IMR-90 (cell line): ENCODE measurements at regions not wholly inside any gene's neighbourhood (a gene's known extent, or its start where the extent isn't known, plus 50 kb on each side); places are given as distances from the start of the nearest gene placed in this dataset.

Source experiments
- ATAC-seq: fragments of 200-7000 bp; cut with Tn5 transposase; 2 replicates; pipeline ENCODE4 v1.9.1; 2020; ENCODE audit warnings: low read depth, mild to moderate bottlenecking, moderate library complexity
- BruUV-seq: library from RNA; stranded (reverse); fragments of 400-500 nt; replicated peaks from 2 replicates; lab custom pipeline; 2021; lab: Mats Ljungman, UMichigan
- CTCF ChIA-PET: fragments of 300-600 bp; formaldehyde crosslinking; extraction: SDS; loops from one replicate; lab custom pipeline; 2021; ENCODE audit warnings: antibody characterized with exemption; lab: Yijun Ruan, JAX
- POLR2A ChIA-PET: fragments of 300-600 bp; sonication (Branson Sonifier 250); formaldehyde crosslinking; loops from one replicate; lab custom pipeline; 2022; ENCODE audit warnings: antibody characterized with exemption; ENCODE audit not compliant: unreplicated experiment; lab: Charles Lee
- DNase-seq: peaks from one replicate; pipeline ENCODE4 v3.0.0; 2013
- H2AFZ ChIP-seq: replicated peaks from 2 replicates; pipeline ENCODE3; 2013; ENCODE audit warnings: low read length, mild to moderate bottlenecking; ENCODE audit not compliant: poor library complexity
- H2AK5ac ChIP-seq: 2 replicates; pipeline ENCODE4 v1.6.1; 2013; ENCODE audit warnings: low read depth, low read length, inconsistent platforms
- H2AK9ac ChIP-seq: replicated peaks from 2 replicates; pipeline ENCODE3; 2013; ENCODE audit warnings: mild to moderate bottlenecking, low read depth, low read length, moderate library complexity; ENCODE audit not compliant: poor library complexity
- H2BK120ac ChIP-seq: 2 replicates; pipeline ENCODE4 v1.6.1; 2013; ENCODE audit warnings: low read depth, low read length, inconsistent platforms
- H2BK15ac ChIP-seq: 3 replicates; pipeline ENCODE4 v1.6.1; 2013; ENCODE audit warnings: low read depth, low read length, inconsistent platforms
- H2BK20ac ChIP-seq: 2 replicates; pipeline ENCODE4 v1.6.1; 2013; ENCODE audit warnings: low read depth, mild to moderate bottlenecking, inconsistent platforms, low read length, moderate library complexity
- H2BK5ac ChIP-seq: 2 replicates; pipeline ENCODE4 v1.6.1; 2013; ENCODE audit warnings: mild to moderate bottlenecking, low read depth, low read length, inconsistent platforms; ENCODE audit not compliant: poor library complexity, severe bottlenecking
- H3K14ac ChIP-seq: replicated peaks from 2 replicates; pipeline ENCODE4 v1.6.1; 2013; ENCODE audit warnings: low read depth, low read length, inconsistent platforms
- H3K18ac ChIP-seq: 2 replicates; pipeline ENCODE4 v1.6.1; 2013; ENCODE audit warnings: low read depth, low read length, control low read depth
- H3K23ac ChIP-seq: 2 replicates; pipeline ENCODE4 v1.6.1; 2013; ENCODE audit warnings: low read depth, low read length, inconsistent platforms
- H3K27ac ChIP-seq: 2 replicates; pipeline ENCODE4 v1.5.1; 2013; ENCODE audit warnings: mild to moderate bottlenecking, control low read depth, low read length; ENCODE audit not compliant: insufficient read depth
- H3K27me3 ChIP-seq: 2 replicates; pipeline ENCODE4 v1.6.1; 2013; ENCODE audit warnings: low read length; ENCODE audit not compliant: control insufficient read depth, insufficient read depth
- H3K36me3 ChIP-seq: 2 replicates; pipeline ENCODE4 v1.6.1; 2013; ENCODE audit warnings: low read length, mixed read lengths; ENCODE audit not compliant: control insufficient read depth, insufficient read depth
- H3K4ac ChIP-seq: 2 replicates; pipeline ENCODE4 v1.6.1; 2013; ENCODE audit warnings: low read depth, low read length, inconsistent platforms
- H3K4me1 ChIP-seq: 2 replicates; pipeline ENCODE4 v1.6.1; 2013; ENCODE audit warnings: low read length, mixed read lengths; ENCODE audit not compliant: control insufficient read depth, insufficient read depth
- H3K4me2 ChIP-seq: 2 replicates; pipeline ENCODE4 v1.6.1; 2013; ENCODE audit warnings: low read depth, mild to moderate bottlenecking, control low read depth, low read length, moderate library complexity
- H3K4me3 ChIP-seq: 2 replicates; pipeline ENCODE4 v1.5.1; 2013; ENCODE audit warnings: low read depth, mild to moderate bottlenecking, control low read depth, low read length, moderate library complexity; ENCODE audit not compliant: insufficient read depth
- H3K56ac ChIP-seq: 2 replicates; pipeline ENCODE4 v1.6.1; 2013; ENCODE audit warnings: low read length, inconsistent platforms; ENCODE audit not compliant: insufficient read depth; ENCODE audit errors: extremely low read depth
- H3K79me1 ChIP-seq, 2 experiments: 2 replicates each; pipeline ENCODE4 v1.6.1; 2013; ENCODE audit warnings: low read length in 2 of 2, inconsistent platforms in 1 of 2, low read depth in 1 of 2
- H3K9ac ChIP-seq: 2 replicates; pipeline ENCODE4 v1.6.1; 2013; ENCODE audit warnings: low read depth, low read length, control low read depth
- H3K9me1 ChIP-seq: 2 replicates; pipeline ENCODE4 v1.6.1; 2013; ENCODE audit warnings: low read length, inconsistent platforms; ENCODE audit not compliant: insufficient read depth
- H3K9me3 ChIP-seq: 2 replicates; pipeline ENCODE4 v1.6.1; 2013; ENCODE audit warnings: low read length; ENCODE audit not compliant: control insufficient read depth, insufficient read depth
- H4K20me1 ChIP-seq: 2 replicates; pipeline ENCODE4 v1.6.1; 2013; ENCODE audit warnings: low read length, inconsistent platforms; ENCODE audit not compliant: insufficient read depth
- H4K5ac ChIP-seq: 2 replicates; pipeline ENCODE4 v1.6.1; 2013; ENCODE audit warnings: mild to moderate bottlenecking, low read depth, low read length, control low read depth
- H4K8ac ChIP-seq, 2 experiments: 2 replicates each; pipeline ENCODE4 v1.6.1; 2013; ENCODE audit warnings: low read depth in 2 of 2, low read length in 2 of 2, control low read depth in 1 of 2, inconsistent platforms in 1 of 2
- H4K91ac ChIP-seq: 2 replicates; pipeline ENCODE4 v1.6.1; 2013; ENCODE audit warnings: low read depth, low read length, inconsistent platforms; ENCODE audit not compliant: insufficient read depth
- BHLHE40 ChIP-seq: fragments of 150-350 bp; IDR thresholded peaks from 2 replicates; pipeline ENCODE4 v1.6.1; 2016; ENCODE audit warnings: mild to moderate bottlenecking, low read depth, low read length
- CEBPB ChIP-seq: IDR thresholded peaks from 2 replicates; pipeline ENCODE4 v1.6.1; 2012; ENCODE audit warnings: low read depth, low read length, improper control_type of control experiment
- CHD1 ChIP-seq: IDR thresholded peaks from 2 replicates; pipeline ENCODE4 v1.6.1; 2012; ENCODE audit warnings: low read depth, low read length, improper control_type of control experiment
- FOS ChIP-seq: fragments of 150-350 bp; IDR thresholded peaks from 2 replicates; pipeline ENCODE4 v1.6.1; 2016; ENCODE audit warnings: low read depth, low read length
- MAZ ChIP-seq: IDR thresholded peaks from 2 replicates; pipeline ENCODE4 v1.6.1; 2012; ENCODE audit warnings: low read depth, mild to moderate bottlenecking, low read length, improper control_type of control experiment, moderate library complexity, borderline replicate concordance
- MXI1 ChIP-seq: IDR thresholded peaks from 2 replicates; pipeline ENCODE4 v1.6.1; 2012; ENCODE audit warnings: low read depth, mild to moderate bottlenecking, low read length, moderate library complexity, borderline replicate concordance
- NFE2L2 ChIP-seq: fragments of 150-350 bp; IDR thresholded peaks from 2 replicates; pipeline ENCODE4 v1.6.1; 2016; ENCODE audit warnings: low read depth, mild to moderate bottlenecking, low read length
- POLR2A ChIP-seq: IDR thresholded peaks from 2 replicates; pipeline ENCODE4 v1.6.1; 2012; ENCODE audit warnings: mild to moderate bottlenecking, low read depth, low read length
- RAD21 ChIP-seq: IDR thresholded peaks from 2 replicates; pipeline ENCODE4 v1.6.1; 2012; ENCODE audit warnings: low read length, improper control_type of control experiment
- RCOR1 ChIP-seq: IDR thresholded peaks from 2 replicates; pipeline ENCODE4 v1.6.1; 2012; ENCODE audit warnings: mild to moderate bottlenecking, low read length, improper control_type of control experiment; ENCODE audit not compliant: insufficient replicate concordance
- RFX5 ChIP-seq: IDR thresholded peaks from 2 replicates; pipeline ENCODE4 v1.8.0; 2012; ENCODE audit warnings: low read depth, mild to moderate bottlenecking, low read length, moderate library complexity
- SMC3 ChIP-seq: fragments of 150-350 bp; IDR thresholded peaks from 2 replicates; pipeline ENCODE4 v1.6.1; 2016; ENCODE audit warnings: low read depth, mild to moderate bottlenecking, antibody characterized with exemption, low read length, moderate library complexity
- WGBS, 2 experiments: methylation state at CpG; one replicate each; pipeline versions ENCODE4 v1.1.5 to v1.1.7; 2013; ENCODE audit warnings: missing lambda C conversion rate in 2 of 2; ENCODE audit not compliant: insufficient read length in 1 of 2; ENCODE audit errors: extremely low coverage in 2 of 2; 5-methylcytosine and 5-hydroxymethylcytosine counted together
- dilution Hi-C: fragments of 300-500 bp; cut with HindIII; formaldehyde crosslinking; loops from one replicate; pipeline ENCODE4 v1.14.3; 2018; ENCODE audit warnings: low sequenced_read_pairs; ENCODE audit not compliant: unreplicated experiment
- in situ Hi-C: fragments of 300-500 bp; cut with MboI; formaldehyde crosslinking; loops from 3 replicates; pipeline ENCODE4 v1.14.3; 2019; ENCODE audit warnings: low sequenced_read_pairs, inconsistent platforms, mixed read lengths
- intact Hi-C: fragments of 100-400 bp; cut with micrococcal nuclease; formaldehyde crosslinking; loops from 2 replicates; pipeline ENCODE4 v1.10.0; 2022
- TF ChIP-seq, protein P1 (sequence below): fragments of 150-350 bp; IDR thresholded peaks from 2 replicates; pipeline ENCODE4 v1.6.1; 2016; ENCODE audit warnings: low read depth, mild to moderate bottlenecking, low read length, moderate library complexity, borderline replicate concordance
- TF ChIP-seq, protein P2 (sequence below): fragments of 150-350 bp; IDR thresholded peaks from 2 replicates; pipeline ENCODE4 v1.6.1; 2017; ENCODE audit warnings: mild to moderate bottlenecking, antibody characterized with exemption, low read length, low read depth
- TF ChIP-seq, protein P3 (sequence below): conservative IDR thresholded peaks from 2 replicates; pipeline ENCODE4 v1.5.1; 2012; ENCODE audit warnings: mild to moderate bottlenecking, low read depth, low read length, improper control_type of control experiment

DNA sequence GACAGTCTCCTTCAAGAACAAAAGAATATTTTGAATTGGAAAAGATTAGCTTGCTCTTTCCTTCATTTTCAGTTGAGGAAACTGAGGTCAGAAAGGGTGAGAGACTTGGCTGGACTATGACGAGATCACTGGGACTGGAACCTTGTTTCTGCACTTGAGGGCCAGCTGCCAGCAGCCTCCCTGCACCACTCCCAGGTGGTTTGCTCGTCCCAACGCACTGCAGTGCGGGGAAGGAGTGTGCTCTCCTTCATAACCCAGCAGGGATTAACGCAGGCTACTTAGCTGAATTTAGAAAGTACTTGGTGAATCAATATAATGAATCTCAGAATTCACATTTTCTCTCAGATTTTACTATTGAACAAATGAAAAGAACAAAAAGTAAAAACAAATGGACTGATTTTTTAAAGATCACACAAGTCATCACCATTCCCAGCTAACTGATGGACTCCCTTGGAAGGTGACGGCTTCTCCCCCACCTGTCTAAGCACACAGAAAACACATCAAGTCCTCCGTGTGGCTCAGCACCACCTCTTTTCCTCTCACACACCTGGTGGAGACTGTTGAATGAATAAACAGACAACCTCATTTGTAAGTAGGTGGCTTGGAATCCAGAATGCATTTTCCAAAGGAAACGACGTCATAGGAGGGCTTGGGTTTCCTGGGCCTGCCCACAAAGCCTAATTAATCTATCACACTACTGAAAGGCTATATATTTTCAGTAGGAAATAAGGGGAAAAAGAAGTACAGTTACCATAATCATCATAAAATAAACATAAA is 121.0 kb downstream of the QRSL1 start:
- H4K5ac ChIP-seq: no peak overlapping the region
- H3K18ac ChIP-seq: no peak overlapping the region
- H2BK5ac ChIP-seq: no peak overlapping the region
- H3K27ac ChIP-seq: no peak overlapping the region; the same call in 1 of the 2 replicates
- in situ Hi-C loops (no loop called here), dilution Hi-C loops (no loop called here), intact Hi-C loops (no loop called here)
- no peak overlapping the region for H3K4me3 ChIP-seq
- no peak for ATAC-seq
- H4K20me1 ChIP-seq: no peaks in the 10 kb centered on the region
- H3K9me1 ChIP-seq: no peaks in the 10 kb centered on the region; the same call in 1 of the 2 replicates
- H3K23ac ChIP-seq: no peak overlapping the region
- no peak overlapping the region for H3K14ac ChIP-seq
- no peak overlapping the region for H3K4ac ChIP-seq
- peak overlapping the region; percentile 53 for H2AFZ ChIP-seq
- H2BK120ac ChIP-seq: no peak overlapping the region
- POLR2A ChIA-PET: no interaction called here
- no peaks in the 10 kb centered on the region for H3K9me3 ChIP-seq
- no TSS peak for BruUV-seq
- H2BK20ac ChIP-seq: no peak overlapping the region
- H2BK15ac ChIP-seq: no peak overlapping the region
- H3K4me2 ChIP-seq: no peak overlapping the region
- DNase-seq: no peak
- no peak overlapping the region for H3K9ac ChIP-seq
- H3K27me3 ChIP-seq: 0 out of 2 replicates have a peak, but pooled peaks cover 1% of the 10 kb centered on the region
- no peak overlapping the region for H3K56ac ChIP-seq
- no CpG with 5 or more reads among the region's 9 CpGs for WGBS, 2 experiments
- H3K79me1 ChIP-seq: no peaks in the 10 kb centered on the region
- no peaks in the 10 kb centered on the region for H3K36me3 ChIP-seq
- H4K8ac ChIP-seq: peak overlapping the region in 1 of 2 experiments; percentile 60; a peak in 1 of 4 replicates
- CTCF ChIA-PET: no interaction called here
- no peak overlapping the region for H2AK5ac ChIP-seq
- no peak overlapping the region for H2AK9ac ChIP-seq
- no peaks in the 10 kb centered on the region; the same call in 1 of the 2 replicates for H3K4me1 ChIP-seq
- peak overlapping the region; percentile 41; the same call in 1 of the 2 replicates for H4K91ac ChIP-seq
- TF ChIP-seq MAZ: no peak
- TF ChIP-seq BHLHE40: no peak
- no peak for TF ChIP-seq NFE2L2
- no peak for TF ChIP-seq SMC3
- TF ChIP-seq, protein P1, sequence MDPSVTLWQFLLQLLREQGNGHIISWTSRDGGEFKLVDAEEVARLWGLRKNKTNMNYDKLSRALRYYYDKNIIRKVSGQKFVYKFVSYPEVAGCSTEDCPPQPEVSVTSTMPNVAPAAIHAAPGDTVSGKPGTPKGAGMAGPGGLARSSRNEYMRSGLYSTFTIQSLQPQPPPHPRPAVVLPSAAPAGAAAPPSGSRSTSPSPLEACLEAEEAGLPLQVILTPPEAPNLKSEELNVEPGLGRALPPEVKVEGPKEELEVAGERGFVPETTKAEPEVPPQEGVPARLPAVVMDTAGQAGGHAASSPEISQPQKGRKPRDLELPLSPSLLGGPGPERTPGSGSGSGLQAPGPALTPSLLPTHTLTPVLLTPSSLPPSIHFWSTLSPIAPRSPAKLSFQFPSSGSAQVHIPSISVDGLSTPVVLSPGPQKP: no peak
- no peak for TF ChIP-seq POLR2A
- TF ChIP-seq RCOR1: no peak
- TF ChIP-seq, protein P2, sequence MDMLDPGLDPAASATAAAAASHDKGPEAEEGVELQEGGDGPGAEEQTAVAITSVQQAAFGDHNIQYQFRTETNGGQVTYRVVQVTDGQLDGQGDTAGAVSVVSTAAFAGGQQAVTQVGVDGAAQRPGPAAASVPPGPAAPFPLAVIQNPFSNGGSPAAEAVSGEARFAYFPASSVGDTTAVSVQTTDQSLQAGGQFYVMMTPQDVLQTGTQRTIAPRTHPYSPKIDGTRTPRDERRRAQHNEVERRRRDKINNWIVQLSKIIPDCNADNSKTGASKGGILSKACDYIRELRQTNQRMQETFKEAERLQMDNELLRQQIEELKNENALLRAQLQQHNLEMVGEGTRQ: no peak
- no peak for TF ChIP-seq FOS
- no peak for TF ChIP-seq MXI1
- no peak for TF ChIP-seq RAD21
- no peak for TF ChIP-seq CEBPB
- TF ChIP-seq, protein P3, sequence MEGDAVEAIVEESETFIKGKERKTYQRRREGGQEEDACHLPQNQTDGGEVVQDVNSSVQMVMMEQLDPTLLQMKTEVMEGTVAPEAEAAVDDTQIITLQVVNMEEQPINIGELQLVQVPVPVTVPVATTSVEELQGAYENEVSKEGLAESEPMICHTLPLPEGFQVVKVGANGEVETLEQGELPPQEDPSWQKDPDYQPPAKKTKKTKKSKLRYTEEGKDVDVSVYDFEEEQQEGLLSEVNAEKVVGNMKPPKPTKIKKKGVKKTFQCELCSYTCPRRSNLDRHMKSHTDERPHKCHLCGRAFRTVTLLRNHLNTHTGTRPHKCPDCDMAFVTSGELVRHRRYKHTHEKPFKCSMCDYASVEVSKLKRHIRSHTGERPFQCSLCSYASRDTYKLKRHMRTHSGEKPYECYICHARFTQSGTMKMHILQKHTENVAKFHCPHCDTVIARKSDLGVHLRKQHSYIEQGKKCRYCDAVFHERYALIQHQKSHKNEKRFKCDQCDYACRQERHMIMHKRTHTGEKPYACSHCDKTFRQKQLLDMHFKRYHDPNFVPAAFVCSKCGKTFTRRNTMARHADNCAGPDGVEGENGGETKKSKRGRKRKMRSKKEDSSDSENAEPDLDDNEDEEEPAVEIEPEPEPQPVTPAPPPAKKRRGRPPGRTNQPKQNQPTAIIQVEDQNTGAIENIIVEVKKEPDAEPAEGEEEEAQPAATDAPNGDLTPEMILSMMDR: no peak
- no peak for TF ChIP-seq CHD1
- TF ChIP-seq RFX5: no peak
